Right lobe of liver (tissue), 6 donors: ENCODE measurements at regions not wholly inside any gene's neighbourhood (a gene's known extent, or its start where the extent isn't known, plus 50 kb on each side); places are given as distances from the start of the nearest gene placed in this dataset.

Experiments used
- ATAC-seq, 4 donors: fragments of 200-7000 bp; cut with Tn5 transposase; one replicate each; pipeline ENCODE4 v1.9.1; 2020; ENCODE audit warnings: mild to moderate bottlenecking in 4 of 4, moderate library complexity in 4 of 4
- DNase-seq, 3 donors: peaks; one replicate each; pipeline ENCODE4 v3.0.0-alpha.2; 2020
- H3K27ac ChIP-seq, 3 donors: fragments of 200-600 bp; one replicate each; pipeline ENCODE4 v1.8.0; 2022
- H3K27me3 ChIP-seq, 2 donors: fragments of 200-600 bp; one replicate each; pipeline ENCODE4 v1.8.0; 2022
- H3K36me3 ChIP-seq, 4 donors: fragments of 200-600 bp; sonication (generic) in 1 of 4; one replicate each; pipeline versions ENCODE4 v1.5.1 to v1.8.0; 2017 to 2022; ENCODE audit warnings: control low read depth in 1 of 4
- H3K4me1 ChIP-seq, 4 donors: fragments of 200-600 bp; sonication (generic) in 1 of 4; one replicate each; pipeline versions ENCODE4 v1.5.1 to v1.8.0; 2017 to 2022; ENCODE audit warnings: control low read depth in 1 of 4
- H3K4me3 ChIP-seq, 3 donors: fragments of 200-600 bp; one replicate each; pipeline ENCODE4 v1.8.0; 2022
- H3K9me3 ChIP-seq, 4 donors: fragments of 200-600 bp; sonication (generic) in 1 of 4; one replicate each; pipeline versions ENCODE4 v1.5.1 to v1.8.0; 2017 to 2022; ENCODE audit warnings: control low read depth in 1 of 4
- POLR2A ChIP-seq: fragments of 450-650 bp; IDR thresholded peaks from one replicate; pipeline ENCODE4 v1.6.1; 2017; ENCODE audit warnings: antibody characterized with exemption, mild to moderate bottlenecking
- WGBS: methylation state at CpG from one replicate; pipeline ENCODE4 v1.1.6; 2018; ENCODE audit warnings: low coverage, low lambda C conversion rate; ENCODE audit not compliant: insufficient coverage; ENCODE audit errors: missing lambda C conversion rate; 5-methylcytosine and 5-hydroxymethylcytosine counted together
- intact Hi-C, 2 donors: fragments of 100-400 bp; cut with DNase I; formaldehyde crosslinking; loops; one replicate each; pipeline versions ENCODE4 v1.11.2 to v1.14.1; 2022
- TF ChIP-seq, protein P1 (sequence below), 4 donors: fragments of 200-600 bp in 3 of 4; fragments of 450-650 bp in 1 of 4; IDR thresholded peaks; one replicate each; pipeline versions ENCODE4 v1.5.1 to v1.8.0; 2016 to 2022; ENCODE audit warnings: antibody characterized with exemption in 4 of 4, mild to moderate bottlenecking in 2 of 4
- donor health status: DM: no; HTN: yes; CAD: no.
- donor health status: DM: no; HTN: no; CAD: no.
- donor health status: DM: no; HTN: no; CAD: no.
- donor health status: DM: no; HTN: yes; CAD: no.
- donor health status: DM: no; HTN: yes; CAD: no.

DNA sequence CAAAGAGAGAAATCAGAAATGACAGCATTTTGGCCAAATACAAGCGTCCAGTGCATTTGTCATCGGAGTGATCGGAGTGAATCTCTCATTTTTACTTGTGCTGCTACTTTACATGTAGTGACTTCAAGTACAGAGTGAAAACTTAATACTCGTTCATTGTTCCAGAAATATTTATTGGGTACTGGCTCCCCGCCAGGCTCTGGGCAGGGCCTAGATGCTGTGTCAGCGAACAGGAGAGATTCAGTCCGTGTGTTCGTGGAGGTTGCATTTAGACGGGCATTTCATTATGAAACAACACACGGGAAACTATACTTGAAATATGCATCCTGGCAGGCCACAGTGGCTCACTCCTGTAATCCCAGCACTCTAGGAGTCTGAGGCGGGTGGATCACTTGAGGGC is 727.2 kb upstream of the RBFOX1 start:
- DNase-seq (no peak), ATAC-seq (no peak)
- Histone ChIP-seq H3K27ac (no peak overlapping the region), H3K36me3 (no peaks in the 10 kb centered on the region), H3K4me1 (no peaks in the 10 kb centered on the region), H3K9me3 (no peaks in the 10 kb centered on the region), H3K4me3 (no peak overlapping the region), H3K27me3 (no peaks in the 10 kb centered on the region)
- WGBS, result 69% methylated on average over 11 of the region's 11 CpGs
- intact Hi-C loops, result no loop called here
- TF ChIP-seq, protein P1, sequence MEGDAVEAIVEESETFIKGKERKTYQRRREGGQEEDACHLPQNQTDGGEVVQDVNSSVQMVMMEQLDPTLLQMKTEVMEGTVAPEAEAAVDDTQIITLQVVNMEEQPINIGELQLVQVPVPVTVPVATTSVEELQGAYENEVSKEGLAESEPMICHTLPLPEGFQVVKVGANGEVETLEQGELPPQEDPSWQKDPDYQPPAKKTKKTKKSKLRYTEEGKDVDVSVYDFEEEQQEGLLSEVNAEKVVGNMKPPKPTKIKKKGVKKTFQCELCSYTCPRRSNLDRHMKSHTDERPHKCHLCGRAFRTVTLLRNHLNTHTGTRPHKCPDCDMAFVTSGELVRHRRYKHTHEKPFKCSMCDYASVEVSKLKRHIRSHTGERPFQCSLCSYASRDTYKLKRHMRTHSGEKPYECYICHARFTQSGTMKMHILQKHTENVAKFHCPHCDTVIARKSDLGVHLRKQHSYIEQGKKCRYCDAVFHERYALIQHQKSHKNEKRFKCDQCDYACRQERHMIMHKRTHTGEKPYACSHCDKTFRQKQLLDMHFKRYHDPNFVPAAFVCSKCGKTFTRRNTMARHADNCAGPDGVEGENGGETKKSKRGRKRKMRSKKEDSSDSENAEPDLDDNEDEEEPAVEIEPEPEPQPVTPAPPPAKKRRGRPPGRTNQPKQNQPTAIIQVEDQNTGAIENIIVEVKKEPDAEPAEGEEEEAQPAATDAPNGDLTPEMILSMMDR (IDR thresholded peaks at IDR 0.05), result no peak
- TF ChIP-seq POLR2A, result no peak

DNA sequence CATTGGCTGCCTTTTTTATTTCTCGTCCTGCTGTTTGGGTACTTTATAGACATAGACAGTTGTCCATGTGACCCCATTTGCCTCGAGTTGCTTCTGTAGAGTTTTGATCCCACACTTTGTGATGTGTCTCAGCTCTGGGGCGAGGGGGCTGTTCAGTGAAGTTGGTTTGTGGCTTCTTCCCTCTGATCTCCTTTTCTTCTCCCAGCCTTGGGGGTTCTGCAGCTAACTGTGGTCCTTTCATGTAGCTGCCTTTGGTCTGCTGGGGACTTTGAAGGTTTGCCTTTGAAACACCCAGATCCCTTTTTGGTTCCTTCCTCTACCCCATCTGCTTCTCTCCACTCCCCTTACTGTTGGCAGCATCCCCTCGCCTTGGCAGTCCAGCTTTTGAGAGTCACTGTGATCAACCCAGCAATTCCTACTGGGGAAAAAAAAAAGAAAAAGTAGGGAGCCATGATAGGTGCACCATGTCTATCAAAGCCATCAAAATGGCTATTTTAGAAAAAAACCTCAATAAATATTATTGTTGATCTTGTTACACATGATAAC is 728.8 kb upstream of the RBFOX1 start:
- intact Hi-C loops, result no loop called here
- TF ChIP-seq POLR2A, result no peak
- TF ChIP-seq, protein P1 (IDR thresholded peaks at IDR 0.05), result no peak
- Histone ChIP-seq H3K36me3 (no peaks in the 10 kb centered on the region), H3K27ac (no peak overlapping the region), H3K4me1 (no peaks in the 10 kb centered on the region), H3K27me3 (no peaks in the 10 kb centered on the region), H3K9me3 (no peaks in the 10 kb centered on the region), H3K4me3 (no peak overlapping the region)
- no peak for ATAC-seq
- WGBS, result 31% methylated on average over 4 of the region's 4 CpGs
- no peak for DNase-seq

DNA sequence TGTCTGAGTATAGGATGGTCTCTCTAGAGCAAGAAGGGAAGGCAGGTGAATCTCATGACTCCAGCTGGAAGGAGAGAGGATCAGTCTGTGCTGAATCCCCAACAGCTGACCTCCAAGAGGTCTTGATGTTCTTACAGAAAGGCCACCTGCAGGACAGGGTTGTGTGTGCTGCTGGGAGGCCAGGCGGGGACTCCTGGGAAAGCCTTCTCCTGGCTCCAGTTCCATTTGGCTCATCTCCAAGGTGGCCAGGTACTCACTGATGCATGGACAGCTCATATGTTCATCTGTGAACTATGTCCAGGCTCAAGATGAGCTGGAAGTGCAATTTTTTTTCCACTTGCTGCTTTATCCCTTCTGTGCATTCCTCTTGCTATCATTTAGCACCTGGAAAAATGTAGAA is 730.2 kb upstream of the RBFOX1 start:
- Histone ChIP-seq H3K4me1 (no peaks in the 10 kb centered on the region), H3K36me3 (no peaks in the 10 kb centered on the region), H3K27ac (no peak overlapping the region), H3K4me3 (no peak overlapping the region), H3K9me3 (no peaks in the 10 kb centered on the region), H3K27me3 (no peaks in the 10 kb centered on the region)
- WGBS, result 33% methylated on average over 1 of the region's 1 CpG
- TF ChIP-seq POLR2A, result no peak
- TF ChIP-seq, protein P1 (IDR thresholded peaks at IDR 0.05), result no peak
- intact Hi-C loops, result no loop called here
- ATAC-seq (no peak), DNase-seq (no peak)

DNA sequence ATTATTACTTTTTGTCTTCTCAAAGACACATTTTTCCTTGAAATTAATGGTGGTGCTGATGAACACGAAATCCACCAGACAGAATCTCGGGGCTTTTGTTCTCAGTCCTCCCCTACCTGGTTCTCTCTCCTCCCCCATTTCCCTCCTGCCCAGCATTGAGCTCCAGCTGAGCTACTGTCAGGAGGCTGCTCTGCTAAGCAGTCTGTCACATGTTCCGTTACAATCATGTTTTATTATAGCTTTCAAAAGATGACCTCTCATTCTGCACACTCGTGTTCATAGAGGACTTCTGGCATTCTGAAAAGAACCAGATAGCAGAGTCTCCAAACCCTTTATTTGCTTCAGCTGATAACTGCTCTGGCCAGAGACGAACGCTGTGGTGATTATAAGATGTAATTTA is 732.5 kb upstream of the RBFOX1 start:
- no peaks in the 10 kb centered on the region for H3K9me3 ChIP-seq
- DNase-seq (no peak), ATAC-seq (no peak)
- H3K36me3 ChIP-seq, result no peaks in the 10 kb centered on the region
- no peaks in the 10 kb centered on the region for H3K4me1 ChIP-seq
- intact Hi-C loops, result no loop called here
- no peak for TF ChIP-seq POLR2A
- TF ChIP-seq, protein P1 (IDR thresholded peaks at IDR 0.05), result no peak
- H3K27me3 ChIP-seq, result no peaks in the 10 kb centered on the region
- H3K4me3 ChIP-seq, result no peak overlapping the region
- H3K27ac ChIP-seq, result no peak overlapping the region
- WGBS, result 34% methylated on average over 6 of the region's 6 CpGs

DNA sequence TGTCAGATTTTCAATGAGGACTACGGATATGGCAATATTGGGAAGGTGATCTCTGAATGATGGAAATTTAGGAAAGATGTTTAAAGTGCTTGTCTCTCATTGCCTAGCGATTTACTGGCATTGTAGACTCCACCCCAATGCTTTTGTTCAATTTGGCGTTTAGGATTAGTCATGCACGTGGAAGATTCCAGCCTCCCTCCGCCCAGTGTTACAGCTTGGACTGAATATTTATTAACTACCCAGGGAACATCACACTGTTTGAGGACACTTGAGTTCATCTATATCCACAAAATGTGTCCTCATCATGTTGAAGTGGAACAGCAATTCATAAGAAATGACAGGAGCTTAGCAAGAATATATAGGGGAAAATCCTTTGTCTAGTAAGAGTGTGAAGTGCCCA is 738.8 kb upstream of the RBFOX1 start:
- H3K9me3 ChIP-seq, result no peaks in the 10 kb centered on the region
- no peak overlapping the region for H3K4me3 ChIP-seq
- no peak for TF ChIP-seq POLR2A
- TF ChIP-seq, protein P1 (IDR thresholded peaks at IDR 0.05), result no peak
- H3K36me3 ChIP-seq, result no peaks in the 10 kb centered on the region
- intact Hi-C loops, result no loop called here
- ATAC-seq, result no peak
- DNase-seq, result no peak
- no peaks in the 10 kb centered on the region for H3K27me3 ChIP-seq
- H3K4me1 ChIP-seq, result no peaks in the 10 kb centered on the region
- H3K27ac ChIP-seq, result no peak overlapping the region
- 39% methylated on average over 5 of the region's 5 CpGs for WGBS
